ENCODE measurements at regions not wholly inside any gene's neighbourhood (a gene's known extent, or its start where the extent isn't known, plus 50 kb on each side); places are given as distances from the start of the nearest gene placed in this dataset.

- DNase-seq (ENCODE audit: low spot score) = no peak
These were observed 1046.7 kb upstream of the C9orf72 start for GRCh38 chr9:28620011-28620410.

GRCh38 chr9:28620661-28621060 lies 1047.4 kb upstream of the C9orf72 start:
- DNase-seq (ENCODE audit: low spot score) = no peak

GRCh38 chr9:28624771-28625170 lies 1051.5 kb upstream of the C9orf72 start:
- DNase-seq (ENCODE audit: low spot score) = no peak

- DNase-seq (ENCODE audit: low spot score) = no peak
These were observed 1054.8 kb upstream of the C9orf72 start for GRCh38 chr9:28628031-28628430.

GRCh38 chr9:28648723-28649122 lies 1075.4 kb upstream of the C9orf72 start:
- no peak for DNase-seq (ENCODE audit: low spot score)

DNA sequence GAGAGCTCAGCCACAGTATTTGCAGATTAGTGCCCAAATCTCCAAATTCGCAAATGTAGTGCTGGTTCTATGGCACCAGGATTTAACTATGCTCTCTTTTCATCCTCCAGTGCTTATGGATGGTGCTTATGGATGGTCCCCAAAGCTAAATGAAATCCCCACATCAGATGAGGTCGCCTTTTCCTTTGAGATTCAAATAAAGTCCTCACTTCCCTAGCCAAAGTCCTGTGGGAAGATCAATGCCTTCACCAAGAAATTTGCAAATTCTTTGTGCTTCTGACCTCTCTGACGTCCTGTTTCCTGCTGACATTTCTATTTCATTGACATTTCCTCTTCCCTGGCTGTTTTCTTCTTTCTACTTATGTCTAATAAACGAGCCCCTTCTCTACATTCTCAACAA lies 1077.0 kb upstream of the C9orf72 start:
- DNase-seq (ENCODE audit: low spot score) = no peak

DNA sequence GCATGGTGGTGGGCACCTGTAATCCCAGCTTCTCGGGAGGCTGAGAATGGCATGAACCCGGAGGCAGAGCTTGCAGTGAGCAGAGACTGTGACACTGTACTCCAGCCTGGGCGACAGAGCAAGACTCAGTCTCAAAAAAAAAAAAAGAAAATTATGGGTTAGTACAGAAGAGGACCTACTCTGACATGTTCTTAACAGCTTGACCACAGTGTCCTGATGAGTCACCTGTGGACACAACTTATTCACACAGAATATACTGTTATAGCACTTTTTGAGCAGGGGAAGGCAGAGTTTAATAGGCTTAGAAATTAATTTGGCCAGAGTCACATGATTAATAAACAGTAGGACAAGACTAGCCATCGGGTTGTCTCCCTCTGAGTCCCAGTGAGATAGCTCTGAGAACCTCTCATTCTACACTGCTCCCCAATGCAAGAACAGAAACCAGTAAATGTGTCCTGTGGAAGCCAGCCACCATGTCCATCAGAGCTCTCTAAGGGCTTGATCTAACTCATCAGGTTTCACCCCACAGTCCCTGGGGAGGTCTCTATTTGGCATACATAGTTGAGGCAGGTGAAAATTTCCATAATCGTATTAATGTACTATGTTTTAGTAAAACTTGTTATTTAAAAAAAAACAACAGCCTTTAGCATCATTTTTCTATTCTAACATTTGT lies 1077.9 kb upstream of the C9orf72 start:
- DNase-seq (ENCODE audit: low spot score) = no peak

- no peak for DNase-seq (ENCODE audit: low spot score)
These were observed 1079.9 kb upstream of the C9orf72 start for GRCh38 chr9:28653216-28653615.

DNA sequence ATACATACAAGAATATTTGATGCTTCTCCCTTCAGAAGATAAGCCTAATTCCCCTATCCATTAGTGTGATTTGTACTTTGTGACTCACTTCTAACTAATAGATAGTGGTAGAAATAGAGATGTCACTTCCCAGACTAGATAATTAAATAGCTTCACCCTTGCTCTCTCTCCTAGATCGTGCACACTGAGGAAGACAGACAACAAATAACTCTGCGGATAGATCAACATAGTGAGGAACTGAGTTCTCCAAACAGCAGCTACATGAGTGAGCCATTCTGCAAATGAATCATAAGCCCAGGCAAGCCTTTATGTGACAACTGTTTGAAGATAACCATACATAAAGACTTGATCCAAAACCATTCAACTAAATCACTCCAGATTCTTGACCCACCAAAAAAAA lies 1083.4 kb upstream of the C9orf72 start:
- DNase-seq (ENCODE audit: low spot score) = no peak

GRCh38 chr9:28661853-28662252 lies 1088.6 kb upstream of the C9orf72 start:
- no peak for DNase-seq (ENCODE audit: low spot score)

- DNase-seq (ENCODE audit: low spot score) = no peak
These were observed 1089.4 kb upstream of the C9orf72 start for GRCh38 chr9:28662675-28663074.

- no peak for DNase-seq (ENCODE audit: low spot score)
These were observed 1094.9 kb upstream of the C9orf72 start for GRCh38 chr9:28668158-28668557.

DNA sequence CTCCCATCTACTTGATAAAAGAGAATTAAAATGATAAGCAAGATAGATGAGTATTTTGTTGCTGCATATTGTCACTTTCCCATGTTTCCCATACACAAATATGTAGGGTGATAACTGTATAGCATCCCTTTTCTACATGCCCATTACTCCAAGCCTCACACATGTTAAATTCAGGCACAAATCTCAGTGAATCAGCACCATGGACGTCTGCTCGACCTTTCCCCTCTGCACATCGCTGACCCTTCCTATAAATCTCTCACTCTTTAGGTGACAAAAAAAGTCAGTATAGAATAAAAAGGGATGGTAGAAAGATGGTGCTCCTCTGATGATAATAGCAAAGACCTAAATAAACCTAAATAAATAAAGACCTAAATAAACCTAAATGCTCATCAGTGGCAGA lies 1097.7 kb upstream of the C9orf72 start:
- no peak for DNase-seq (ENCODE audit: low spot score)

GRCh38 chr9:28678097-28678496 lies 1104.8 kb upstream of the C9orf72 start:
- peak; percentile 7 for DNase-seq (ENCODE audit: low spot score)

DNA sequence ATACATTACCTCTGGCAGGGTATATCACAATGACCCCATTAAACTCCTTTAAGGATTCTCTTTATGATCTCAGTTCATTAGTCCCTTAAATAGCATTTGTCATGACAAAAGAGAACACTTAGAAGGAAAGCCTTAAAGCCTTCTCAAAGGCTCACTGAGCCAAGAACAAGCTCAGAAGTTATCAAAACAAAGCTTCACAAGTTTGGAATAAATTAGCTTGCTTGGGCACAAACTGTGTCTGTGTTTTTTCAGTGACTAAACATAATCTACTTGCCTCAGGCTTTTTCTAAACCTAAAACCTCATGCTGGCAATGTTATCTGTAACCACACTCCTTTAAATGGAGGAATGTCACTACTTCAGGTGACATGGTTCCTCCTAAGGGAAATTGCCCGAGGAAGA lies 1114.9 kb upstream of the C9orf72 start:
- no peak for DNase-seq (ENCODE audit: low spot score)

DNA sequence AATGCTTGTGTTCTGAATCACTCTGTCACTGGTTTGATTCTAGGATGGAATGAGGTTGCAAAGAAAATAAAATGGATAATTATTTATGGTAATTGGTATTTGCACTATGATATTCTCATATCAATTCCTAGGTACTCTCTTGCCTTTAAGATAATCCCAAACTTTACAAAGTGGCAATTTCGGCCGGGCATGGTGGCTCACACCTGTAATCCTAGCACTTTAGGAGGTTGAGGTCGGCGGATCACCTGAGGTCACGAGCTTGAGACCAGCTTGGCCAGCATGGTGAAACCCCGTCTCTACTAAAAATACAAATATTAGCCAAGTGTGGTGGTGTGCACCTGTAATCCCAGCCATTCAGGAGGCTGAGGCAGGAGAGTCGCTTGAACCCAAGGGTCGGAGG lies 1118.7 kb upstream of the C9orf72 start:
- no peak for DNase-seq (ENCODE audit: low spot score)

DNA sequence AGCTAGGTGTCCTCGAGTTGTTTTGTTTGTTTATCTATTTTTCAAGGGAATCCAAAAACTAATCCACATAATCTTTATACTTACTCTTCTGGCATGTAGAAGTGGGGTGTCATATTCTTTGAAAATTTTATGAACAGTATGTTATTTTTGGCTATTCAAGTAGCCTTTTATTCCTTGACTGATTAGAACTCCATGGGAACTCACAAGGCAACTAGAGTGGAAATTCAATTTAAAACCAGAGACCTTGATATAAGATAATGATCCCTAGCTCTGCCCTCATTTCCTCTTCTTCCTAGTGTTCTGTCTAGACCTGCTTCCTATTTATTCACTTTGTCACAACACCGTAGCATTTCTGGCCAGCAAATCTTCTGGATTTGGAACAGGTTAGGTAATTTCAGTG lies 1123.7 kb upstream of the C9orf72 start:
- no peak for DNase-seq (ENCODE audit: low spot score)

DNA sequence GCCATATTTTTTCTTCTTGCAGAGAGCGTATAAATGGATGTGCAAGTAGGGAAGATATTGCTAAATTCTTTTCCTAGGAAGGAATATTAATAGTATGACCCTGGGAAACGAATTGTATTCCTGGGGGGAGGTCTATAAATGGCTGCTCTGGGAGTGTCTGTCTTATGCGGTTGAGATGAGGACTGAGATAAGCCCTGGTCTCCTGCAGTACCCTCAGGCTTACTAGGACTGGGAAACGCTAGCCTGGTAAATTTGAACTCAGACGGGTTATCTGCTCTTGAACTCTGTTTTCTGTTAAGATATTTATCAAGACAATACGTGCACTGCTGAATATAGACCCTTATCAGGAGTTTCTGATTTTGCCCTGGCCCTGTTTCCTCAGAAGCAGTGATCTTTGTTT lies 1126.4 kb upstream of the C9orf72 start:
- DNase-seq (ENCODE audit: low spot score) = no peak

DNA sequence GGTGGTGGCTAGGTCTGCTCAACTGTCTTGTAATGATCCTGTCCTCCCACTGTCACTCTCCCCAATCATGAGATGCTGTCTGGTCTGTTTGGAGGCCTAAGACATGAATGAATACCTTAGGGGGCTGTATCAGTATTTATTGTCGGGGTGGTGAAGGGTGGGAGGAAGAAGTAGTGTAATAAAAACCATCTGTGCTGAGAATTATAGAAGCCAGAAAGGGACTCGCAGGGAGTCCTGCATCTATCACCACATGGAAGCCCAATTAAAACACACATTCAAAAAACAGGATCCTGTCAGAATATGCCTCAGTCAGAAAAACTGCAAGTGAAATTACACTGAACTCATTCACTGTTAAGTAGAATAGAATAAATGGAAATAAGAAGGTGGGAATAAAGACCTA lies 1134.3 kb upstream of the C9orf72 start:
- no peak for DNase-seq (ENCODE audit: low spot score)

GRCh38 chr9:28714188-28714587 lies 1140.9 kb upstream of the C9orf72 start:
- DNase-seq (ENCODE audit: low spot score) = no peak

DNA sequence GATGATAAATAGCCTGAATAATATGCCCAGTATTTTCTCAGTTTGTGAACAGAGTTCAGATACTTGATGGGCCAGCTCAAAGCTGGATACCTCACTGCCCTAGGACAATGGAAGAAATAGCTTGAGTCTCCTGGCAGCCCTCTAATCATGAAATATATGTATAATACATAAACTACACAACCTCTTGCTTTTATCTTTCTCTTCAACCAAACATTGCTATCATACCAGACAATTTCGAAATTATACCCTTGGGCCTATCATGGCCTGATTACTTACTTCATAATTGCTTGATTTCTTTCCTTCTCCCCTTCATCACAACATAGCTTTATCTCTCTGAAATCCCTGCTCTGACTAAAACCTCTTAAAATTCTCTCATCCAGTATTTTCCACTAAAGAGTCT lies 1144.9 kb upstream of the C9orf72 start:
- no peak for DNase-seq (ENCODE audit: low spot score)

- DNase-seq (ENCODE audit: low spot score) = no peak
These were observed 1147.5 kb upstream of the C9orf72 start for GRCh38 chr9:28720746-28721145.

GRCh38 chr9:28730111-28730510 lies 1156.8 kb upstream of the C9orf72 start:
- DNase-seq (ENCODE audit: low spot score) = no peak

GRCh38 chr9:28735738-28736342 lies 1162.6 kb upstream of the C9orf72 start:
- no peak for DNase-seq (ENCODE audit: low spot score)
